GM23338 (cell line): ENCODE measurements at regions not wholly inside any gene's neighbourhood (a gene's known extent, or its start where the extent isn't known, plus 50 kb on each side); places are given as distances from the start of the nearest gene placed in this dataset.

Source experiments
- ATAC-seq: fragments of 200-7000 bp; cut with Tn5 transposase; 3 replicates; pipeline ENCODE4 v1.9.1; 2020
- DNase-seq: peaks from one replicate; pipeline ENCODE4 v3.0.0-alpha.2; 2015; ENCODE audit warnings: low spot score
- H2AFZ ChIP-seq: fragments of 200-600 bp; sonication (generic); 2 replicates; pipeline ENCODE4 v1.8.0; 2016; ENCODE audit warnings: antibody characterized with exemption, mild to moderate bottlenecking, moderate library complexity
- H3F3A ChIP-seq: fragments of 200-600 bp; sonication (generic); replicated peaks from 2 replicates; pipeline ENCODE4 v1.8.0; 2017; ENCODE audit warnings: antibody characterized with exemption, mixed run types, low read depth
- H3K27ac ChIP-seq: fragments of 200-600 bp; sonication (generic); 2 replicates; pipeline ENCODE4 v1.6.1; 2016; ENCODE audit warnings: low read depth
- H3K27me3 ChIP-seq: fragments of 200-600 bp; sonication (generic); 2 replicates; pipeline ENCODE4 v1.8.0; 2016; ENCODE audit warnings: mild to moderate bottlenecking, mixed run types, moderate library complexity; ENCODE audit not compliant: insufficient read depth
- H3K36me3 ChIP-seq: fragments of 200-600 bp; sonication (generic); 2 replicates; pipeline ENCODE4 v1.8.0; 2016; ENCODE audit warnings: mild to moderate bottlenecking; ENCODE audit not compliant: insufficient read depth
- H3K4me1 ChIP-seq: fragments of 200-600 bp; sonication (generic); 2 replicates; pipeline ENCODE4 v1.8.0; 2016; ENCODE audit warnings: mild to moderate bottlenecking, moderate library complexity; ENCODE audit not compliant: insufficient read depth
- H3K4me2 ChIP-seq: fragments of 200-600 bp; sonication (generic); 2 replicates; pipeline ENCODE4 v1.7.1; 2017; ENCODE audit warnings: mixed run types
- H3K4me3 ChIP-seq: fragments of 200-600 bp; sonication (generic); 2 replicates; pipeline ENCODE4 v1.6.1; 2016; ENCODE audit warnings: mixed run types
- H3K79me2 ChIP-seq: fragments of 200-600 bp; sonication (generic); replicated peaks from 2 replicates; pipeline ENCODE4 v1.8.0; 2017; ENCODE audit warnings: mild to moderate bottlenecking; ENCODE audit not compliant: insufficient read depth
- H3K9me2 ChIP-seq: fragments of 200-600 bp; sonication (generic); 2 replicates; pipeline ENCODE4 v1.8.0; 2017; ENCODE audit not compliant: insufficient read depth
- H4K20me1 ChIP-seq: fragments of 200-600 bp; sonication (generic); replicated peaks from 2 replicates; pipeline ENCODE4 v1.8.0; 2017; ENCODE audit warnings: mild to moderate bottlenecking; ENCODE audit not compliant: insufficient read depth
- H3K27ac Mint-ChIP-seq: 2 replicates; pipeline ENCODE4 v1.8.0; 2020; ENCODE audit warnings: inconsistent platforms, mild to moderate bottlenecking, moderate library complexity, mixed read lengths
- H3K27me3 Mint-ChIP-seq: 3 replicates; pipeline ENCODE4 v1.8.0; 2022; ENCODE audit warnings: low read depth, mild to moderate bottlenecking, moderate library complexity, mixed read lengths, inconsistent platforms; ENCODE audit not compliant: insufficient read depth, poor library complexity
- H3K36me3 Mint-ChIP-seq: 3 replicates; pipeline ENCODE4 v1.8.0; 2021; ENCODE audit warnings: low read depth, mild to moderate bottlenecking, inconsistent platforms, moderate library complexity, mixed read lengths
- H3K4me1 Mint-ChIP-seq: 3 replicates; pipeline ENCODE4 v1.8.0; 2020; ENCODE audit warnings: mild to moderate bottlenecking, inconsistent platforms, mixed read lengths
- H3K4me3 Mint-ChIP-seq: 3 replicates; pipeline ENCODE4 v1.8.0; 2021; ENCODE audit warnings: moderate library complexity, mild to moderate bottlenecking, inconsistent platforms, mixed read lengths
- H3K9me3 Mint-ChIP-seq: 3 replicates; pipeline ENCODE4 v1.8.0; 2020; ENCODE audit warnings: moderate library complexity, mild to moderate bottlenecking, inconsistent platforms, mixed read lengths
- CREB1 ChIP-seq: fragments of 250-450 bp; sonication (Bioruptor Pico); IDR thresholded peaks from 2 replicates; pipeline ENCODE4 v1.5.0; 2020; ENCODE audit warnings: low read depth, mild to moderate bottlenecking, moderate library complexity
- EZH2 ChIP-seq: fragments of 200-600 bp; sonication (generic); IDR thresholded peaks from one replicate; pipeline ENCODE4 v1.8.0; 2017; ENCODE audit warnings: antibody characterized with exemption, mild to moderate bottlenecking, low read depth; ENCODE audit not compliant: unreplicated experiment
- EZH2phosphoT487 ChIP-seq: fragments of 200-600 bp; sonication (generic); IDR thresholded peaks from one replicate; pipeline ENCODE4 v1.8.1; 2018; ENCODE audit warnings: antibody characterized with exemption; ENCODE audit not compliant: unreplicated experiment
- JUNB ChIP-seq: IDR thresholded peaks from one replicate; pipeline ENCODE4 v1.6.1; 2016; ENCODE audit warnings: antibody characterized with exemption; ENCODE audit not compliant: unreplicated experiment
- NANOG ChIP-seq: IDR thresholded peaks from 2 replicates; pipeline ENCODE4 v1.6.1; 2016; ENCODE audit warnings: antibody characterized with exemption, borderline replicate concordance
- STAT1 ChIP-seq: IDR thresholded peaks from one replicate; pipeline ENCODE4 v1.6.1; 2016; ENCODE audit warnings: antibody characterized with exemption; ENCODE audit not compliant: unreplicated experiment
- ZNF331 ChIP-seq: fragments of 250-450 bp; sonication (Bioruptor Pico); IDR thresholded peaks from 2 replicates; pipeline ENCODE4 v1.5.0; 2020; ENCODE audit warnings: low read depth, mild to moderate bottlenecking, moderate library complexity
- TF ChIP-seq, protein P1 (sequence below): fragments of 250-450 bp; sonication (Bioruptor Pico); IDR thresholded peaks from 2 replicates; pipeline ENCODE4 v1.5.0; 2020; ENCODE audit warnings: mild to moderate bottlenecking, moderate library complexity
- TF ChIP-seq, protein P2 (sequence below): IDR thresholded peaks from one replicate; pipeline ENCODE4 v1.6.1; 2018; ENCODE audit warnings: antibody characterized with exemption; ENCODE audit not compliant: unreplicated experiment

DNA sequence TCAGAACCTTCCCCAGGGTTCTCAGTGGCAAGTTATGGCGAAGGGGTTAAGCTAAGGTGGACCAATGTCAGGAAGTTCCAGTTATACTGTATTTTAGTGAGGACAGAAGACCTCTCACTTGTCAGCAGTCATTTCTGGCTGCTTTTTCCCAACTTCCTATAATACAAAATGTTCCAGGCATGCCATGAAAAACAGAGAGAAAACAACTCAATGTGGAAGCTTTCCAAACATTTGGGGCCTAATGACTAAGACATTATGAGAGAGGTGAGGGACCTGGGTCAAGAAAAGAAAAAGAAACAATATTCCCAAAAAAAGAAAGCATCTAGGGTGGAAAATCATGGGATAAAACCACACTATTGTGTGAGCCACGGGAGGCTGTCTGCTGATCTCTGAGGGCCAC is 99.9 kb upstream of the MAP3K4 start:
- H3K79me2 ChIP-seq = no peaks in the 10 kb centered on the region
- ATAC-seq = no peak
- TF ChIP-seq EZH2 = no peak
- no peak for TF ChIP-seq CREB1
- TF ChIP-seq, protein P1, sequence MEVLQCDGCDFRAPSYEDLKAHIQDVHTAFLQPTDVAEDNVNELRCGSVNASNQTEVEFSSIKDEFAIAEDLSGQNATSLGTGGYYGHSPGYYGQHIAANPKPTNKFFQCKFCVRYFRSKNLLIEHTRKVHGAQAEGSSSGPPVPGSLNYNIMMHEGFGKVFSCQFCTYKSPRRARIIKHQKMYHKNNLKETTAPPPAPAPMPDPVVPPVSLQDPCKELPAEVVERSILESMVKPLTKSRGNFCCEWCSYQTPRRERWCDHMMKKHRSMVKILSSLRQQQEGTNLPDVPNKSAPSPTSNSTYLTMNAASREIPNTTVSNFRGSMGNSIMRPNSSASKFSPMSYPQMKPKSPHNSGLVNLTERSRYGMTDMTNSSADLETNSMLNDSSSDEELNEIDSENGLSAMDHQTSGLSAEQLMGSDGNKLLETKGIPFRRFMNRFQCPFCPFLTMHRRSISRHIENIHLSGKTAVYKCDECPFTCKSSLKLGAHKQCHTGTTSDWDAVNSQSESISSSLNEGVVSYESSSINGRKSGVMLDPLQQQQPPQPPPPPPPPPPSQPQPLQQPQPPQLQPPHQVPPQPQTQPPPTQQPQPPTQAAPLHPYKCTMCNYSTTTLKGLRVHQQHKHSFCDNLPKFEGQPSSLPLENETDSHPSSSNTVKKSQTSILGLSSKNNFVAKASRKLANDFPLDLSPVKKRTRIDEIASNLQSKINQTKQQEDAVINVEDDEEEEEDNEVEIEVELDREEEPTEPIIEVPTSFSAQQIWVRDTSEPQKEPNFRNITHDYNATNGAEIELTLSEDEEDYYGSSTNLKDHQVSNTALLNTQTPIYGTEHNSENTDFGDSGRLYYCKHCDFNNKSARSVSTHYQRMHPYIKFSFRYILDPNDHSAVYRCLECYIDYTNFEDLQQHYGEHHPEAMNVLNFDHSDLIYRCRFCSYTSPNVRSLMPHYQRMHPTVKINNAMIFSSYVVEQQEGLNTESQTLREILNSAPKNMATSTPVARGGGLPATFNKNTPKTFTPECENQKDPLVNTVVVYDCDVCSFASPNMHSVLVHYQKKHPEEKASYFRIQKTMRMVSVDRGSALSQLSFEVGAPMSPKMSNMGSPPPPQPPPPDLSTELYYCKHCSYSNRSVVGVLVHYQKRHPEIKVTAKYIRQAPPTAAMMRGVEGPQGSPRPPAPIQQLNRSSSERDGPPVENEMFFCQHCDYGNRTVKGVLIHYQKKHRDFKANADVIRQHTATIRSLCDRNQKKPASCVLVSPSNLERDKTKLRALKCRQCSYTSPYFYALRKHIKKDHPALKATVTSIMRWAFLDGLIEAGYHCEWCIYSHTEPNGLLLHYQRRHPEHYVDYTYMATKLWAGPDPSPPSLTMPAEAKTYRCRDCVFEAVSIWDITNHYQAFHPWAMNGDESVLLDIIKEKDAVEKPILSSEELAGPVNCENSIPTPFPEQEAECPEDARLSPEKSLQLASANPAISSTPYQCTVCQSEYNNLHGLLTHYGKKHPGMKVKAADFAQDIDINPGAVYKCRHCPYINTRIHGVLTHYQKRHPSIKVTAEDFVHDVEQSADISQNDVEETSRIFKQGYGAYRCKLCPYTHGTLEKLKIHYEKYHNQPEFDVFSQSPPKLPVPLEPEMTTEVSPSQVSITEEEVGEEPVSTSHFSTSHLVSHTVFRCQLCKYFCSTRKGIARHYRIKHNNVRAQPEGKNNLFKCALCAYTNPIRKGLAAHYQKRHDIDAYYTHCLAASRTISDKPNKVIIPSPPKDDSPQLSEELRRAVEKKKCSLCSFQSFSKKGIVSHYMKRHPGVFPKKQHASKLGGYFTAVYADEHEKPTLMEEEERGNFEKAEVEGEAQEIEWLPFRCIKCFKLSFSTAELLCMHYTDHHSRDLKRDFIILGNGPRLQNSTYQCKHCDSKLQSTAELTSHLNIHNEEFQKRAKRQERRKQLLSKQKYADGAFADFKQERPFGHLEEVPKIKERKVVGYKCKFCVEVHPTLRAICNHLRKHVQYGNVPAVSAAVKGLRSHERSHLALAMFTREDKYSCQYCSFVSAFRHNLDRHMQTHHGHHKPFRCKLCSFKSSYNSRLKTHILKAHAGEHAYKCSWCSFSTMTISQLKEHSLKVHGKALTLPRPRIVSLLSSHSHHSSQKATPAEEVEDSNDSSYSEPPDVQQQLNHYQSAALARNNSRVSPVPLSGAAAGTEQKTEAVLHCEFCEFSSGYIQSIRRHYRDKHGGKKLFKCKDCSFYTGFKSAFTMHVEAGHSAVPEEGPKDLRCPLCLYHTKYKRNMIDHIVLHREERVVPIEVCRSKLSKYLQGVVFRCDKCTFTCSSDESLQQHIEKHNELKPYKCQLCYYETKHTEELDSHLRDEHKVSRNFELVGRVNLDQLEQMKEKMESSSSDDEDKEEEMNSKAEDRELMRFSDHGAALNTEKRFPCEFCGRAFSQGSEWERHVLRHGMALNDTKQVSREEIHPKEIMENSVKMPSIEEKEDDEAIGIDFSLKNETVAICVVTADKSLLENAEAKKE = no peak
- TF ChIP-seq JUNB = no peak
- TF ChIP-seq NANOG = no peak
- no peak for TF ChIP-seq EZH2phosphoT487
- TF ChIP-seq, protein P2, sequence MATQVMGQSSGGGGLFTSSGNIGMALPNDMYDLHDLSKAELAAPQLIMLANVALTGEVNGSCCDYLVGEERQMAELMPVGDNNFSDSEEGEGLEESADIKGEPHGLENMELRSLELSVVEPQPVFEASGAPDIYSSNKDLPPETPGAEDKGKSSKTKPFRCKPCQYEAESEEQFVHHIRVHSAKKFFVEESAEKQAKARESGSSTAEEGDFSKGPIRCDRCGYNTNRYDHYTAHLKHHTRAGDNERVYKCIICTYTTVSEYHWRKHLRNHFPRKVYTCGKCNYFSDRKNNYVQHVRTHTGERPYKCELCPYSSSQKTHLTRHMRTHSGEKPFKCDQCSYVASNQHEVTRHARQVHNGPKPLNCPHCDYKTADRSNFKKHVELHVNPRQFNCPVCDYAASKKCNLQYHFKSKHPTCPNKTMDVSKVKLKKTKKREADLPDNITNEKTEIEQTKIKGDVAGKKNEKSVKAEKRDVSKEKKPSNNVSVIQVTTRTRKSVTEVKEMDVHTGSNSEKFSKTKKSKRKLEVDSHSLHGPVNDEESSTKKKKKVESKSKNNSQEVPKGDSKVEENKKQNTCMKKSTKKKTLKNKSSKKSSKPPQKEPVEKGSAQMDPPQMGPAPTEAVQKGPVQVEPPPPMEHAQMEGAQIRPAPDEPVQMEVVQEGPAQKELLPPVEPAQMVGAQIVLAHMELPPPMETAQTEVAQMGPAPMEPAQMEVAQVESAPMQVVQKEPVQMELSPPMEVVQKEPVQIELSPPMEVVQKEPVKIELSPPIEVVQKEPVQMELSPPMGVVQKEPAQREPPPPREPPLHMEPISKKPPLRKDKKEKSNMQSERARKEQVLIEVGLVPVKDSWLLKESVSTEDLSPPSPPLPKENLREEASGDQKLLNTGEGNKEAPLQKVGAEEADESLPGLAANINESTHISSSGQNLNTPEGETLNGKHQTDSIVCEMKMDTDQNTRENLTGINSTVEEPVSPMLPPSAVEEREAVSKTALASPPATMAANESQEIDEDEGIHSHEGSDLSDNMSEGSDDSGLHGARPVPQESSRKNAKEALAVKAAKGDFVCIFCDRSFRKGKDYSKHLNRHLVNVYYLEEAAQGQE = no peak
- TF ChIP-seq STAT1 = no peak
- no peak for TF ChIP-seq ZNF331 (CRISPR knock-in tag)

More for the DNA sequence above, 99.9 kb upstream of the MAP3K4 start:
- Histone ChIP-seq H3K4me2 (no peak overlapping the region), H3K9me2 (no peaks in the 10 kb centered on the region), H4K20me1 (no peaks in the 10 kb centered on the region), H3K4me3 (no peak overlapping the region), H3K36me3 (no peaks in the 10 kb centered on the region), H3K27ac (no peak overlapping the region), H2AFZ (no peak overlapping the region), H3K27me3 (no peaks in the 10 kb centered on the region), H3K4me1 (peaks cover 15% of the 10 kb centered on the region), H3F3A (no peaks in the 10 kb centered on the region)
- Mint-ChIP-seq H3K4me1 (peaks cover 22% of the 10 kb centered on the region; the same call in 2 of the 3 replicates), H3K27me3 (peaks cover 3% of the 10 kb centered on the region), H3K4me3 (no peak overlapping the region), H3K9me3 (peaks cover 8% of the 10 kb centered on the region; the same call in 2 of the 3 replicates), H3K36me3 (peaks cover 4% of the 10 kb centered on the region; the same call in 2 of the 3 replicates), H3K27ac (peak overlapping the region; percentile 66; the same call in 1 of the 2 replicates)
- DNase-seq = no peak
